Myocyte (in vitro differentiated cells): ENCODE measurements at regions not wholly inside any gene's neighbourhood (a gene's known extent, or its start where the extent isn't known, plus 50 kb on each side); places are given as distances from the start of the nearest gene placed in this dataset.
A peak's percentile ranks its signal among the peaks of the same experiment; 100 is the strongest.

Source experiments
- DNase-seq: peaks from one replicate; pipeline ENCODE4 v3.0.0-alpha.2; 2012; ENCODE audit warnings: low read depth

GRCh38 chr1:40914927-40915569 lies 52.9 kb upstream of the CITED4 start:
- DNase-seq = no peak

- peak; percentile 54 for DNase-seq
These were observed 53.4 kb upstream of the CITED4 start for GRCh38 chr1:40915581-40915980.

- DNase-seq = no peak
These were observed 56.0 kb upstream of the CITED4 start for GRCh38 chr1:40917995-40918711.

GRCh38 chr1:40919475-40920011 lies 57.4 kb upstream of the CITED4 start:
- no peak for DNase-seq

- DNase-seq = no peak
These were observed 58.0 kb upstream of the CTPS1 start for GRCh38 chr1:40921522-40921921.

GRCh38 chr1:40921981-40922677 lies 57.4 kb upstream of the CTPS1 start:
- no peak for DNase-seq

GRCh38 chr1:40922969-40923368 lies 56.5 kb upstream of the CTPS1 start:
- no peak for DNase-seq

- DNase-seq = no peak
These were observed 55.9 kb upstream of the CTPS1 start for GRCh38 chr1:40923511-40924020.

- no peak for DNase-seq
These were observed 54.7 kb upstream of the CTPS1 start for GRCh38 chr1:40924767-40925166.

GRCh38 chr1:40925834-40926410 lies 53.6 kb upstream of the CTPS1 start:
- no peak for DNase-seq

- DNase-seq = no peak
These were observed 53.1 kb upstream of the CTPS1 start for GRCh38 chr1:40926441-40926840.

GRCh38 chr1:40927781-40928180 lies 51.7 kb upstream of the CTPS1 start:
- no peak for DNase-seq

- no peak for DNase-seq
These were observed 50.8 kb upstream of the CTPS1 start for GRCh38 chr1:40928699-40929098.

GRCh38 chr1:40929155-40929554 lies 50.3 kb upstream of the CTPS1 start:
- DNase-seq = no peak
